WERI-Rb-1 (cell line): ENCODE measurements at regions not wholly inside any gene's neighbourhood (a gene's known extent, or its start where the extent isn't known, plus 50 kb on each side); places are given as distances from the start of the nearest gene placed in this dataset.

Experiments used
- DNase-seq: peaks from one replicate; pipeline ENCODE4 v3.0.0-alpha.2; 2020
- H3K27ac ChIP-seq: fragments of 250-450 bp; sonication (Bioruptor Pico); 2 replicates; pipeline ENCODE4 v1.5.1; 2020; ENCODE audit warnings: mild to moderate bottlenecking, moderate library complexity
- H3K27me3 ChIP-seq: fragments of 250-450 bp; sonication (Bioruptor Pico); 2 replicates; pipeline ENCODE4 v1.5.1; 2021; ENCODE audit warnings: mild to moderate bottlenecking, low read depth, moderate library complexity; ENCODE audit not compliant: insufficient read depth, severe bottlenecking
- H3K36me3 ChIP-seq: fragments of 250-450 bp; sonication (Bioruptor Pico); 2 replicates; pipeline ENCODE4 v1.5.1; 2020; ENCODE audit warnings: mild to moderate bottlenecking, moderate library complexity
- H3K4me3 ChIP-seq: 2 replicates; pipeline ENCODE4 v1.5.1; 2011; ENCODE audit warnings: low read depth, mild to moderate bottlenecking, control low read depth, low read length
- H3K9me3 ChIP-seq: fragments of 250-450 bp; sonication (Bioruptor Pico); 2 replicates; pipeline ENCODE4 v1.5.1; 2021; ENCODE audit warnings: mild to moderate bottlenecking, moderate library complexity; ENCODE audit not compliant: severe bottlenecking
- CTCF ChIP-seq: IDR thresholded peaks from 2 replicates; pipeline ENCODE4 v1.5.1; 2011; ENCODE audit warnings: low read depth, mild to moderate bottlenecking, control low read depth, inconsistent platforms, low read length

- no peak overlapping the region for H3K4me3 ChIP-seq
- DNase-seq = no peak
- no peaks in the 10 kb centered on the region for H3K36me3 ChIP-seq
- H3K9me3 ChIP-seq = no peaks in the 10 kb centered on the region
- no peak overlapping the region for H3K27ac ChIP-seq
- no peak for TF ChIP-seq CTCF
- peaks cover 62% of the 10 kb centered on the region for H3K27me3 ChIP-seq
These were observed 50.4 kb upstream of the KDR start for GRCh38 chr4:55175779-55176231.

GRCh38 chr4:55176497-55176896 lies 51.1 kb upstream of the KDR start:
- no peak overlapping the region for H3K4me3 ChIP-seq
- DNase-seq = no peak
- TF ChIP-seq CTCF = no peak
- no peak overlapping the region for H3K27ac ChIP-seq
- H3K27me3 ChIP-seq = peaks cover 65% of the 10 kb centered on the region
- H3K36me3 ChIP-seq = no peaks in the 10 kb centered on the region
- H3K9me3 ChIP-seq = no peaks in the 10 kb centered on the region

- Histone ChIP-seq H3K27ac (no peak overlapping the region), H3K9me3 (no peaks in the 10 kb centered on the region), H3K36me3 (no peaks in the 10 kb centered on the region), H3K4me3 (no peak overlapping the region), H3K27me3 (peaks cover 59% of the 10 kb centered on the region)
- TF ChIP-seq CTCF = no peak
- DNase-seq = no peak
These were observed 52.1 kb upstream of the KDR start for GRCh38 chr4:55177461-55177860.

GRCh38 chr4:55178226-55179005 lies 53.0 kb upstream of the KDR start:
- Histone ChIP-seq H3K36me3 (no peaks in the 10 kb centered on the region), H3K27me3 (peaks cover 54% of the 10 kb centered on the region), H3K27ac (no peak overlapping the region), H3K9me3 (no peaks in the 10 kb centered on the region), H3K4me3 (no peak overlapping the region)
- DNase-seq = no peak
- TF ChIP-seq CTCF = no peak

GRCh38 chr4:55181010-55182005 lies 55.9 kb upstream of the KDR start:
- H3K9me3 ChIP-seq = no peaks in the 10 kb centered on the region
- H3K36me3 ChIP-seq = no peaks in the 10 kb centered on the region
- H3K4me3 ChIP-seq = no peak overlapping the region
- DNase-seq = no peak
- no peak for TF ChIP-seq CTCF
- peaks cover 42% of the 10 kb centered on the region for H3K27me3 ChIP-seq
- no peak overlapping the region for H3K27ac ChIP-seq
